ENCODE measurements at regions not wholly inside any gene's neighbourhood (a gene's known extent, or its start where the extent isn't known, plus 50 kb on each side); places are given as distances from the start of the nearest gene placed in this dataset.
"Not testable (repeated sequence)": the region's sequence is repeated elsewhere in the genome, so short reads cannot be mapped to it uniquely, and the experiment has no call there.

DNA sequence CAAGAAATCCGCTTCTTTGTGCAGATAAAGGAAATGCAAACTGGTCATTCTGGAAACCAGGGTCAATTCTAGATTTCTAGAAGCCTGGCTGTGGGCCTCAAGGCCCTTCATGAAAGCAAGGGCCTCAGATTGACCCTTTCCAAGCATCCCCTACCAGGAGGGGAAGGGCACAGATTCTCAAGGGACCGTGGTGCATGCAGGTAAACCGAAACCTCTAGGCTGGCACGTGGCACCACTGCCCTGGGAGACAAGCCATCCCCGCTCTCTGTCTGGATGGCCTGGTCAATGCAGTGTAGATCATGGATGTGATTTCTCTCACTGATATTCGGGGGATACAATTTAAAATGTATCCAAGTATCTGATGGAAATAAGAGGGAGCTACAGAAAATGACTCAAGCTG lies 69.4 kb downstream of the TOMM20 start:
- DNase-seq = no peak

DNA sequence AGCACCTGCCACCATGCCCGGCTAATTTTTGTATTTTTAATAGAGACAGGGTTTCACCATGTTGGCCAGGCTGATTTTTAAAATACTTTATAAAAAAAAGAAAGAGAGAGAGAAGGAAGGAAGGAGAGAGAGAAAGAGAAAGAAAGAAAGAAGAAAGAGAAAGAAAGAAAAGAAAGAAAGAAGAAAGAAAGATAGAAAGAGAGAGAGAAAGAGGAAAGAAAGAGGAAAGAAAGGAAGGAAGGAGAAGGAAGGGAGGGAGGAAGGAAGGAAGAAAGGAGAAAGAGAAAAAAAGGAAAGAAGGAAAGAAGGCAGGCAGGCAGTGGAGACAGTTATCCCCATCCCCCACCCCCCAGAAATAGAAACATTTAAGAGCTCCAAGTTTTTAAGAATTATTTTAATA lies 69.9 kb downstream of the TOMM20 start:
- DNase-seq = no peak

DNA sequence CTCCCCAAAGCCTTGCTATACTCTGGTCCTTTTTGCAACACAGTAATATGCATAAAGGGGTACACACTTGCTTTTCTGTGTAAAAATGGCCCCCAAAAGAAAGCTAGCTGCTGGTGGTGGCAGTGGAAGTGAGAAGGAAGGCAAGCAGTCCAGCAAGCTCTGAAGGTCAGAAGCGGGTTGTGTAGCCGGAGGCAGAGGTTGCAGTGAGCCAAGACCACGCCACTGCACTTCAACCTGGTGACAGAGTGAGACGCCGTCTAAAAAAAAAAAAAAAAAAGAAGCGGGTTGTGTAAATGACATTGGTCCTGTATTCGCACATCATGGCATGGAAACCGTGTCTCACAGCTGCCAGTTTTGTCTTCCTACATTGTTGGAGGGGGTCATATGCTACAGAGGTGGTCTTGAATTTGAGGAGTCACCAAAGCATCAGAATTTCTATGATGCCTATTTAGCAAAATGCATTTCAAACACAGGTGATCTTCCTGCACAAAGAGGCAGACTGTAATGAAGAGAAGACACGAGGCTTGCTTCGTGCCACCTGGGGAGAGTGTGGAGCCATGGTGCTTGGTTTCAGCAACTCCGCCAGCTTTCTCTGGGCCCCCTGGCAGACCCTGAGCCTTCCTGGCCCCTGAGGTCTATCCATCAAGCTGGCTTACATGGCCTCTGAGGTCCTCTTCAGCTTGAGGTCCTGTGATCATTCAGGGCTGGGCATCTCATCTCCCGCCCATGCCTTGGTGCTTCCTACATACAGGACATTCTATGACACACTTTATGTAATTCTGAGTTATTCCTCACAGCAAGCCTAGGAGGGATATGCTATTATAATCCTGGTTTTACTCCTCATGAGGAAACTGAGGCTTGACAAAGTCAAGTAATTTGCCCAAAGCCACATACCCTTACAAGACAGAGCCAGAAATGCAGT lies 71.0 kb downstream of the TOMM20 start:
- DNase-seq = no peak

DNA sequence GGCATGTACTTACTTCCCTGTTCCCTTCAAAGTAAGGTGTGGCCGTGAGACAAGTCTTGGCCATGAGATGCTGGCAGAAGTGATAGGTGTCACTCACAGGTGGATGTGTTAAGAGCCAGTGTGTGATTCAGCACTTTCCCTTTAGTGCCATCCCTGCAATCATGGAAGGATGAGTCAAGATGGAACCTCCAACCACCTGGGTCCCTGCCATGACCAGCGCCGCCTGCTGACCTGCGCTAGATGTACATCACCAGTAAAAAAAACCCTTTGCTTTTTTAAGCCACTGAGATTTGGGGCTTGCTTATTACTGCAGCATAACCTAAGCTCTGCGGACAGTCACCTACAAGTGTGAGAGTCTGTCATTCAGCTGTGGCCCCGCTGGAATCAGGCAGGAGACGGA lies 71.7 kb downstream of the TOMM20 start:
- no peak for DNase-seq

DNA sequence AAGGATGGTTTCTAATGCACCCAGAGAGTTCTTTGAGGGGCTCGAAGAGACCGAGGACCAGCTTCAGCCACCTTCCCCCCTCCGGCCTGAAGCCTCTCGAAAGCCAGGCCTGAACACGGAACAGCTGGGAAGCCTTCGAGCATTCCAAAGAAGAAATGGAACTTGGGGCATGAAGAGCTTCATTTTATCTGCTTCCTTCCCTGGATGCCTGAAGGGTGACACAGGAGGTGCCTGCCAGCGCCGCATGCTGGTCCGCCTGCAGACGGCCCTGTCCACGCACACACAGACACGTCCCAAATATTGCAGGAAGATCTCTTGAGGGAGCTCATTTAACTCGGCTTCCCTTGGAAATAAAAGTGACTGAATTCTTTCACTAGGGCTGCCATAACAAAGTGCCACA lies 73.7 kb downstream of the TOMM20 start:
- no peak for DNase-seq

DNA sequence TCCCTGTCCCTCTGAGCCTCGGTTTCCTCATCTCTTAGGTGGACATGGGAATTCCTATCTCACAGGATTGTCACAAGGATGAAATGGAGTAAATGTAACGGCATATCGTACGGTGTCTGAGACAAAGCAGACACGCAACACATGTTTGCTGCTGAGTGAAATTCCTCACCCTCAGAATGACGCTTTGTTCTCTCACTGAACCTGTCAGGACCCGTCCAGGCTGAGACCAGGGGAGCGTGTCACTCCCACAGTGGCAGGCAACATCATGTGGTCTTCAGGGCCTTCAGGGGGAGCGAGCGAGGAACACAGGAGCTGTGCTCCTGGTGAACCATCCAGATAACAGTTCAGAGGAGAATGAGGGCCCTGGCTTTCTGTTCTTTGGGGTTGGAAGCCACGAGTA lies 74.2 kb downstream of the TOMM20 start:
- no peak for DNase-seq

DNA sequence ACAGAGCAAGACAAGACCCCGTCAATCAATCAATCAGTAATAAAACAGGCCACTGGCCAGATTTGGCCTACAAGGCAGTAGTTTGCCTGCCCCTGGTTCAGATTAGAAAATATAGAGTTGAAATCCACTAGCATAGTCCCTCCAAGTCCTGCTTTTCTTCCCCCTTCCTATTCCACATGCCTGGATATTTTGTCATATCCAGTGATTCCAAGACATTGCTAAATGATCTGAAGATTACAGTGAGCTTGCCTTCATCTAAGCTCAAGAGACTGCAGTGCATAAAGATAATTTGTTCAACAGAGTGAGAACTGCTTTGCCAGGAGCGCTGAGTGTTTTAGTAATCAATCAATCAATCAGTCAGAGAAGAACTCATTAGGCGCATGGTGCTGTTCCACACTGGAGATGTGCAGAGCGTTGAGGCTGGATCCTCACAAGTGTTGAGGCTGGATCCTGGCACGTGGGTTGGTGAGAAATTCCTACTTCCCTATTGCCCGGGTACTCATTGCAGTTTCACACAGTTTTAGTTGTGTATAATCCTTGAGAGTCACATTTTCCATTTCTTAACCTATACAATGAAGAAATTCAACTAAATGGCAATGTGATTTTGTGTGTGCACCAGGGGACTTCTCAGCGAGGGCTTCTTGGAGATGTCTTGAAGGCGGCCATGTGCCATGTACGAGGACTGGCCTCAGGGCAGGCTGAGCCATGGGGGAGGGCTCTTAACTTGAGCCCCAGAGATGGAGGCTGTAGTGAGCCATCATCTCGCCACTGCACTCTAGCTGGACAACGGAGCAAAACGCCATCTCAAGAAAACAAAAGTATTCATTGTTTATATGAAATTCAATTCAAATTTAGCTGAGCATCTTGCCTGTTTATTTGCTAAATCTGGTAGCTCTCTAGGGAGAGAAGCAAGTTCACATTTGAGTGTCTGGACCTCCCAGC lies 76.3 kb downstream of the TOMM20 start:
- no peak for DNase-seq

DNA sequence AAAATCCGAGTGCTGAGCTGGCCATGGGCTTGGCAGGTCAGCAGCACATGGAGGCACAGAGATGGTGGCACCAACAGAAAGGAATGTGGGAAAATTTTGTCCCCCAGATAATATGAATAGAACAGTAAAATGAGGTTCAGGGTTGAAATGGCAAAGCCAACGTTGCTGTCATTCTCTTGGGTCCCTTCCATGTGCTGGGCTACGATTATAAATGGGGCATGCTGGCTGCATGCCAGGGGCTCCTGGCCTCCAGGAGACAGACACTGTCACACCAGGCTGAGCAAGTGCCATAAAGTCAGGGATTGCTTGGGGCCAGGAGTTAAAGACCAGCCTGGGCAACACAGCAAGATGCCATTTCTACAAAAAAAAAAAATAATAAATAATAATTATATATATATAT lies 77.1 kb downstream of the TOMM20 start:
- peak; percentile 23 for DNase-seq

DNA sequence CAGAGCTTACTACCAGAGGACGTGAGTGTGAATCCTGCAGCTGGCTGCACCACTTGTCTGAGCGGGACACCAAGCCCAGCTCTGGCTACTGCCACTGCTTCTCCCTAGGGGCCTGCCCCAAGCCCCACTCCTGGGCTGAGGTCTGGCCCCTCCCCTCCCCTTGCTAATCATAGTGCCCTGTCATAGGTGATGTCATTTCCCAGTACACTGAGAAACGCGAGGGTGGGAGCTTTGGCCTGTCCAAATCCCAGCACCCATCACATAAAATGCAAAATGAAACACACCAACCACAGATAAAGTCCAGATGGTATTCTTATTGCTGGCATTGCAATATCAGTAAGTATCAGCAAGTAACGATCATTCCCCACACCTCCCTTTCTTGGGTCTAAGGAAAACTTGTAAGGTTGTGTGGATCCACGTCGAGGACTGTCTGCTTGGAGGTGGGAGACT lies 77.7 kb downstream of the TOMM20 start:
- no peak for DNase-seq

DNA sequence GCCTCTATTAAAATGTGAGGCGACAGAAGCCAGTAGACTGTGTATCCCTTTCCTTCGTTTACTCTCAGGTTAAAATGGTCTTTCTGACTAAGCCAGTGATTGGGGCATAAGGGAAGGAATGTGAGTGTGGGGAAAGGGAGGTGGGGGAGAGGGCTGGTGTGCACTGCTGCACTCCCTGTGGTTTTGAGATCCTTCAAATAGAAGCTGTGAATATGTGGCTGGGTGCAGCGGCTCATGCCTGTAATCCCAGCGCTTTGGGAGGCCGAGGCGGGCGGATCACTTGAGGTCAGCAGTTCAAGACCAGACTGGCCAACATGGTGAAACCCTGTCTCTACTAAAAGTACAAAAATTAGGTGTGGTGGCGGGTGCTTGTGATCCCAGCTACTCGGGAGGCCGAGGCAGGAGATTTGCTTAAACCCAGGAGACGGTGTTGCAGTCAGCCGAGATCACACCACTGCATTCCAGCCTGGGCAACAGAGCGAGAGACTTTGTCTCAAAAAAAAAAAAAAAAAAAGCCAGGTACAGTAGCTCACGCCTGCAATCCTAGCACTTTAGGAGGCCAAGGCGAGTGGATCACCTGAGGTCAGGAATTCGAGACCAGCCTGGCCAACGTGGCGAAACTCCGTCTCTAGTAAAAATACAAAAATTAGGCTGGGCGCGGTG lies 78.8 kb downstream of the TOMM20 start:
- not testable (repeated sequence) for DNase-seq

DNA sequence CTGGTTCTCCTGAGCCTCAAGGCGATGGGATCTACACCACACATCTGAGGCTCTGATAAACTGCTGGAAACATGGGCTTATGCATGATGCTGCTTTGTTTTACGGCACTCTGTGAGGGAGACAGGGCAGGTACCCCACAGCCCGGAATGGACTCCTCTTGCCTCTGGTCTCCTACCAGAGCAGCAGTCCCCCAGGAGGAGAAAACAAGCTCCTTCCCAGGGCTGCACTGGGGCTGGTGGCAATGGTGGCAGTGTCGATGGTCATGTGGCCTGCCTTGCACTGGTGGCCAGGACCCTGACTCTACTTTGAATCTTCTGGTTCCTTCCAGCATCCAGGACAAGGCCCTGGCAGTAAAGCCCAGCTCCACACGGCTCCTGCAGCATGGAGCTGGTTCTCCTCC lies 79.4 kb downstream of the TOMM20 start:
- DNase-seq = no peak

DNA sequence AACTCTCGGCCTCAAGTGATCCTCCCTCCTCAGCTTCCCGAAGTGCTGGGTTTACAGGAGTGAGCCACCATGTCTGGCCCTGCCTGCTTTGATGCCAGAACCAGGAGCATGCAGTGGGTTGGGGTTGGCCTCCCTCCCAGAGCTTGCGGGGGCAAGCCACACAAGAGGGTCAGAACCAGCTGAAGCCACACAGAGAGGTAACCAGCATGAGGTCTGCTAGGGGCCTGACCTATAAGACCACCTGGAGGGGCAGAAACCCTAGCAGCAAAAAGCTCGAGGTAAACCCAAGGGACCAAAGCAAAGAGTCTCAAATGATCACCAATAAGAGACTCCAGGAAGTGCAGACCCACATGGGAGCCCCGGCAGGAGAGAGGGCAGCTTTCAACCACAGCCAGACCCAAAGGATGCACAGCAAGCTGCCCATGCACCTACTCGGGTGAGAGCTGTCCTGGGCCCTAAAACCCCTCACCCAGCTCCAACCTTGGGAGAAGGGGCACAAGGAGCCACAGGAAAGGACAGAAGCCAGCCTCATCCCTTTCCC lies 81.2 kb downstream of the TOMM20 start:
- DNase-seq = no peak

DNA sequence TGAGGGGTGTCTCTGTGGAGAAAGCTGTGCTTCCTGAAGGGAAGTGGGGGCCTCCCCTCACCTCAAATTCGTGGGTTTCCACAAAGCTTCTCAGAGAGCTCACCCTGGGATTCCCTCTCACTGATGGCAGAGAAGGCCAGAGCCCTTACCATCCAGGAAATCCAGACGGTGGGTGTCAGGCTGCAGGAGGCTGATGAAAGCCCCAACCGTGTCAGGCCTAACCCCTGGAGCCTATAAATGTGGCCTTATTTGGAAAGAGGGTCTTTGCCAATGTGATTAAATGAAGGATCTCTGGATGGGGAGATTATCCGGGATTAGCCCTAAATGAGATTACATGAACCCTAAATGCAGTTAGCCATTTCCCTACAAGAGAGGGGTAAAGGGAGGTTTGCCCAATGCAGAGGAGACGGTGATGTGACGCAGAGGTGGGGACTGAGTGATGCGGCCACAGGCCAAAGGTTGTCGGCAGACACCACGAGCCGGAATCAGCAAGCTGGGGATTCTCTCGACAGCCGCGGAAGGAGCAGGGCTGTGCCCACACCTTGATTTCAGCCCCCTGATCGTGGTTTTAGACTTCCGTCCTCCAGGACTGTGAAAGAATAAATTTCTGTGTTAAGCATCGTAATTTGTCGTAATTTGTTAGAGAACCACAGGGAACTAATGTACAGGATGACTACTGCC lies 82.6 kb downstream of the TOMM20 start:
- DNase-seq = no peak

DNA sequence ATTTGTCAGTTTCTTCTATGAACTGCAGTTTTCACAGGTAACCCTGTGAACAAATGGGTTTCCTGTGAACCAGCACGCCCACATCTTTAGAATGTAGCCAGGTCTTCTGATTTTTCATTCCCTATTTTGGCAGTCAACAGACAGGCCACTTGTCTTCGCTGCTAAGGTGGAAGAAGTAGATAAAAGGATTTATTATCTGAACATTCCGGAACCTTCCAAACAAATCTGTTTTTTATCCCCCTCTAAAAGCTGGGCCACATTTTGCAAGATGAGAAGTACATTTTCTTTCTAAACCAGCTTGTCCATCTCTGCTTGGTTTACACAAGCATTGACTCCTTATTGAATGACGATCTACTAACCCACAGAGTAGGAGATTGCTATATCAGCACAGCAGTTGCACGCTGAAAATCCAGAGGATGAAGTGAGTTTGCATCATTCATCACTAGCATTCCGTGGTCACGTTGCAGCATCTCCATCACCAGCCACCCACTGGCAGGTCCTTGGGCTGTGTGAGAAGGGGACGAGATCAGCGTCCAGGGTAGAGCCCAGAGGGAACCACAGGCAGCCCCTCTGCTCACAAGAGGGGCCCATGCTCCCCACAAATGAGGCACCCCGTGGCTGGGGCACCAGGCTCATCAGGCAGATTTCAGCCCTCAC lies 83.5 kb downstream of the TOMM20 start:
- DNase-seq = no peak

DNA sequence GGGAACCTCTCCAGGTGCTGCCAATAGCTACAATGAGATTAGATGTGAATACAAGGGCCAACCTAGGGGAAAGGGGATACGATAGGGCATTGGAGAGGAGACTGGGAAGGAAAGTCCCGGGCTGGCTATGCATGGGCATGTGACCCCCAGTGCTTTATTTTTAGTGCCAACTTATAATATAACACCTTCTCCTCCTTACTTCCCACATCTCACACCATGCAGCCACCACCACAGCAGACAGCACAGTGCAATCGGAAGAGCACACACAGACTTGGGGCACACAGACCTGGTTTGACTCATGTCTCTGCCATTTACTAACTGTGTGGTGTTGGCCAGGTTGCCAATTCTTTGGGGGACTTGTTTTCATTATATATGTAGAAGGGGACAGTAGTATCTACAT lies 85.4 kb downstream of the TOMM20 start:
- DNase-seq = no peak

DNA sequence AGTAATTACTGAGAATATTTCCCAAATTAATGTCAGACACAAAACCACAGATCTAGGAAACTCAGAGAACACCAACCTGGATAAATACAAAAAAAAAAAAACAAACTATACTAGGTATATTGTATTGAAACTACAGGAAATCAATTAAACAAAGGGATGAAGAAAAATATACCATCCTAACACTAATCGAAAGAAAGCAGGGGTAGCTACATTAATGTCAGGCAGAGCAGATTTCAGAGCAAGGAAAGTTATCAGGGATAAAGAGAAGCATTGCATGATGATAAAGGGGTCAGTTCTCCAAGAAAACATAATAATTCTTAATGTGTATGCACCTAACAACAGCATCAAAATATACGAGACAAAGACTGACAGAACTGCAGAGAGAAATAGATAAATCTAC lies 89.9 kb downstream of the TOMM20 start:
- DNase-seq = no peak

DNA sequence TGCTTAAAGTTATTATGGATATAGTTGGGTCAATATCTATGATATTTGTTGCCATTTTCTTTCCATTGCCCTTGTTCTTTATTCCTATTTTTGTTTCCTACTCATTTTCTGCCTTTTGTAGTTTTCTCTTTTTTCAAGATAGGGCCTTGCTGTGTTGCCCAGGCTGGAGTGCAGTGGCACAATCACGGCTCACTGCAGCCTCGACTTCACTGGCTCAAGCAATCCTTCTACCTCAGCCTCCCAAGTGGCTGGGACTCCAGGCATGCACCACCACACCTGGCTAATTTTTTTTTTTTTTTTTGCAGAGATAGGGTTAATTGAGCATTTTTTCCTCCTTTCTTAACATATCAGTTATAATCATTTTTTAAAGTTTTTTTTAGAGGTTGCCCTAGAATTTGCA lies 92.7 kb downstream of the TOMM20 start:
- no peak for DNase-seq

DNA sequence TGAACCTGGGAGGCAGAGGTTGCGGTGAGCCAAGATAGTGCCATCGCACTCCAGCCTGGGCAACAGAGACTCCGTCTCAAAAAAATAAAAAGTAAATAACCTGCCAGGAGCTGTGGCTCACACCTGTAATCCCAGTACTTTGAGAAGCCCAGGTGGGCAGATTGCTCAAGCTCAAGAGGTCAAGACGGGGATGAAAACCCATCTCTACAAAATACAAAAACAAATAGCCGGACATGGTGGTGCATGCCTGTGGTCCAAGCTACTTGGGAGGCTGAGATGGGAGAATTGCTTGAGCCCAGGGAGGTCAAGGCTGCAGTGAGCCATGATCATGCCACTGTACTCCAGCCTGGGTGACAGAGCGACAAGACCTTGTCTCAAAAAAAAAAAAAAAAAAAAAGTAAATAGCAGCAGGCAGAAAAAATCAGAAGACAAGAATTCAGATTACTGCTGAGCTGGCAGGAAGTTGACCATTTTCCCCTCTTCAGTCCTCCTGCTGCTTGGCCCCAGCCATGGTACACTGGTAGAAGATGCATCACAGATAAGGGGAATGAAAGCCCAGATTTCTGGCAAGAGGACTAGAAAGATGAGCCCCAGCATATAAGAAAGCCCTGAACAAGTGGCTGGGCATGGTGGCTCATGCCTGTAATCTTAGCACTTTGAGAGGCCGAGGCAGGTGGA lies 97.6 kb downstream of the TOMM20 start:
- no peak for DNase-seq

DNA sequence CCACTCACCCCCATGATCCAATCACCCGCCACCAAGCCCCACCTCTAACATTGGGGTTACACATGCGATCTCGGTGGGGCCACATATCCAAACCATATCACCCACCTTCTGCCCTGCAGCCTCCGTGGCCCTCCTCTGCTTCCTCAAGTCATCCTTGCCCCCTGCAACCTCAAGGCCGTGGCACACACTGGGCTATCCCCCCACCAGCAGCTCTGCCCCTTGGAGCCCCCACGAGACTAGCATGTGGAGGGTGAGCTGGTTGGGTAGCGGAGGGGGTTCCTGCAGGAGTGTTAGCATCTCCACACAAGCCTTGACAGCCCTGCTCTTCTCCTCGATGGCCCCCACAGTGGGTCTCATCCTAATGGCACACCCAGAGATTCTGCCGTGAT lies 100.8 kb downstream of the TOMM20 start:
- DNase-seq = no peak

DNA sequence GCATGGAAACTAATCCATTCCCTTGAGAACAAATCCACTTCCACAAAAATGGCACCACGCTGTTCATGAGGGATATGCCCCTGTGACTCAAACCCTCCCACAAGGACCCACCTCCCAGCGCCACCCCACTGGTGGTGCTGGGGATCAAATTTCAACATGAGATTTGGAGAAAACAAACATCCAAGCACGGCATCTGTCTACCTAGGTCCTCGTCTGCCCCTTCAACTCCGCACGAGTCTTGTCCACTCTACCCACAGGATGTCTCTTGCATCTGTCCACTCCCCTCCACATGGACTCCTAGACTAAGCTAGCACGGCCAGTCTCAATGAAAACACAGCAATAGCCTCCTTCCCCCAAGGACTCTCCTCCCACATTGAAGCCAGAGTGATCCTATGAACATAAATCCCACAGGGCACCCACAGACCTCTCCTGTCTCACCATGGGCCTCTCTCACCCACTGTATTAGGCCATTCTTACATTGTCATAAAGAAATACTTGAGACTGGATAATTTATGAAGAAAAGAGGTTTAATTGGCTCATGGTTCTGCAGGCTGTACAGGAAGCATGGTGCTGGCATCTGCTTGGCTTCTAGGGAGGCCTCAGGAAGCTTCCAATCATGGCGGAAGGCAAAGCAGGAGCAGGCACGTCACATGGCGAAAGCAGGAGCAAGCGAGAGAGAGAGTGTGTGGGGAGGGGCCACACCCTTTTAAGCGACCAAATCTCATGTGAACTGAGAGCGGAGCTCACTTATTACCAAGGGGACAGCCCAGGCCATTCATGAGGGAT lies 101.4 kb downstream of the TOMM20 start:
- DNase-seq = no peak
